H1 (cell line): ENCODE measurements at regions not wholly inside any gene's neighbourhood (a gene's known extent, or its start where the extent isn't known, plus 50 kb on each side); places are given as distances from the start of the nearest gene placed in this dataset.

ENCODE experiments used
- CTCF ChIA-PET: fragments of 300-600 bp; sonication (Branson Sonifier 250); formaldehyde crosslinking; loops from one replicate; lab custom pipeline; 2021; ENCODE audit not compliant: partially characterized antibody; lab: Charles Lee
- POLR2A ChIA-PET: fragments of 300-600 bp; sonication (Branson Sonifier 250); formaldehyde crosslinking; loops from one replicate; lab custom pipeline; 2021; ENCODE audit warnings: inconsistent platforms; ENCODE audit not compliant: partially characterized antibody; lab: Charles Lee
- DNase-seq, 2 experiments: peaks; one replicate each; pipeline versions ENCODE4 v3.0.0 to v3.0.0-alpha.2; 2010 to 2022; ENCODE audit warnings: low spot score in 2 of 2, low read depth in 1 of 2, mixed read lengths in 1 of 2
- FAIRE-seq: peaks from 2 replicates; lab custom pipeline; 2011; peaks lifted over from hg19 to GRCh38; lab: Jason Lieb, UNC
- H2AFZ ChIP-seq: 2 replicates; pipeline ENCODE4 v1.8.1; 2012; ENCODE audit warnings: low read length, inconsistent platforms
- H2AK5ac ChIP-seq: 2 replicates; pipeline ENCODE4 v1.6.1; 2013; ENCODE audit warnings: low read depth, low read length
- H2BK120ac ChIP-seq: replicated peaks from 2 replicates; pipeline ENCODE3; 2013; ENCODE audit warnings: low read depth, low read length, inconsistent platforms
- H2BK12ac ChIP-seq: 2 replicates; pipeline ENCODE4 v1.6.1; 2013; ENCODE audit warnings: low read depth, low read length
- H2BK15ac ChIP-seq: 2 replicates; pipeline ENCODE4 v1.6.1; 2013; ENCODE audit warnings: low read length
- H2BK20ac ChIP-seq: 2 replicates; pipeline ENCODE4 v1.6.1; 2013; ENCODE audit warnings: low read length
- H2BK5ac ChIP-seq: 2 replicates; pipeline ENCODE4 v1.6.1; 2013; ENCODE audit warnings: low read depth, low read length
- H3K14ac ChIP-seq: 2 replicates; pipeline ENCODE4 v1.6.1; 2013; ENCODE audit warnings: inconsistent platforms; ENCODE audit not compliant: insufficient read length
- H3K18ac ChIP-seq: 2 replicates; pipeline ENCODE4 v1.6.1; 2013; ENCODE audit warnings: low read length; ENCODE audit errors: extremely low read depth
- H3K23ac ChIP-seq: 2 replicates; pipeline ENCODE4 v1.6.1; 2013; ENCODE audit warnings: inconsistent platforms; ENCODE audit not compliant: insufficient read length
- H3K23me2 ChIP-seq: 2 replicates; pipeline ENCODE4 v1.6.1; 2013; ENCODE audit warnings: low read depth, low read length
- H3K27ac ChIP-seq: 2 replicates; pipeline ENCODE4 v1.6.1; 2011; ENCODE audit warnings: low read depth, low read length, inconsistent platforms
- H3K27me3 ChIP-seq, 4 experiments: replicated peaks in 1 of 4; 1 replicate in 1 of 4; 2 replicates in 3 of 4; pipeline versions ENCODE4 v1.6.1 to v1.8.1; 2011 to 2013; ENCODE audit warnings: low read length in 3 of 4, mild to moderate bottlenecking in 3 of 4, inconsistent platforms in 2 of 4, mixed read lengths in 2 of 4, moderate library complexity in 1 of 4; ENCODE audit not compliant: control insufficient read depth in 3 of 4, insufficient read depth in 3 of 4; ENCODE audit errors: extremely low read depth in 1 of 4
- H3K36me3 ChIP-seq, 4 experiments: 2 replicates each; pipeline versions ENCODE4 v1.6.1 to v1.8.1; 2011 to 2013; ENCODE audit warnings: mild to moderate bottlenecking in 4 of 4, low read length in 3 of 4, moderate library complexity in 2 of 4, control low read depth in 1 of 4, inconsistent platforms in 1 of 4; ENCODE audit not compliant: insufficient read depth in 4 of 4, control insufficient read depth in 2 of 4
- H3K4ac ChIP-seq: replicated peaks from 2 replicates; pipeline ENCODE3; 2013; ENCODE audit warnings: low read length, low read depth, mixed read lengths, inconsistent platforms; ENCODE audit not compliant: insufficient read length
- H3K4me1 ChIP-seq, 4 experiments: replicated peaks in 1 of 4; 1 replicate in 1 of 4; 2 replicates in 3 of 4; pipeline versions ENCODE4 v1.6.1 to v1.8.1; 2011 to 2013; ENCODE audit warnings: low read length in 3 of 4, inconsistent platforms in 2 of 4, mixed read lengths in 1 of 4; ENCODE audit not compliant: insufficient read depth in 4 of 4, control insufficient read depth in 3 of 4
- H3K4me2 ChIP-seq, 2 experiments: 2 replicates each; pipeline versions ENCODE4 v1.6.1 to v1.8.1; 2011 to 2013; ENCODE audit warnings: low read depth in 2 of 2, low read length in 2 of 2, control low read depth in 1 of 2, inconsistent platforms in 1 of 2, mild to moderate bottlenecking in 1 of 2; ENCODE audit not compliant: insufficient read depth in 1 of 2
- H3K4me3 ChIP-seq, 4 experiments: fragments of 200-600, 300-600 bp in 1 of 4; sonication (generic), shearing (Covaris generic), sonication (Bioruptor Twin) in 1 of 4; 2 replicates each; pipeline versions ENCODE4 v1.5.1 to v1.8.1; 2011 to 2016; ENCODE audit warnings: low read length in 4 of 4, low read depth in 3 of 4, control low read depth in 2 of 4, inconsistent platforms in 2 of 4, mild to moderate bottlenecking in 2 of 4, mixed read lengths in 1 of 4, moderate library complexity in 1 of 4; ENCODE audit not compliant: insufficient read depth in 2 of 4; ENCODE audit errors: extremely low read depth in 1 of 4
- H3K56ac ChIP-seq: replicated peaks from 2 replicates; pipeline ENCODE3; 2013; ENCODE audit warnings: low read depth, mild to moderate bottlenecking, mixed read lengths, low read length, inconsistent platforms; ENCODE audit not compliant: insufficient read length
- H3K79me1 ChIP-seq: 2 replicates; pipeline ENCODE4 v1.6.1; 2013; ENCODE audit warnings: low read depth, low read length, control low read depth
- H3K79me2 ChIP-seq, 2 experiments: 2 replicates each; pipeline versions ENCODE4 v1.6.1 to v1.8.1; 2012 to 2013; ENCODE audit warnings: low read length in 2 of 2, mild to moderate bottlenecking in 2 of 2, inconsistent platforms in 1 of 2; ENCODE audit not compliant: insufficient read depth in 2 of 2, control insufficient read depth in 1 of 2
- H3K9ac ChIP-seq, 4 experiments: replicated peaks in 1 of 4; 1 replicate in 1 of 4; 2 replicates in 3 of 4; pipeline versions ENCODE4 v1.6.1 to v1.8.1; 2011 to 2013; ENCODE audit warnings: low read depth in 3 of 4, low read length in 3 of 4, control low read depth in 2 of 4, mild to moderate bottlenecking in 2 of 4, moderate library complexity in 2 of 4, inconsistent platforms in 1 of 4; ENCODE audit errors: extremely low read depth in 1 of 4
- H3K9me3 ChIP-seq, 2 experiments: 2 replicates each; pipeline versions ENCODE4 v1.6.1 to v1.8.1; 2012 to 2013; ENCODE audit warnings: mild to moderate bottlenecking in 2 of 2, moderate library complexity in 2 of 2, control low read depth in 1 of 2, inconsistent platforms in 1 of 2, low read depth in 1 of 2, low read length in 1 of 2, mixed read lengths in 1 of 2; ENCODE audit not compliant: insufficient read depth in 2 of 2
- H4K20me1 ChIP-seq, 2 experiments: replicated peaks in 1 of 2; 2 replicates each; pipeline versions ENCODE3 to v1.8.1; 2011 to 2013; ENCODE audit warnings: inconsistent platforms in 2 of 2, low read length in 2 of 2, mild to moderate bottlenecking in 1 of 2; ENCODE audit not compliant: insufficient read depth in 2 of 2, control insufficient read depth in 1 of 2
- H4K5ac ChIP-seq: 2 replicates; pipeline ENCODE4 v1.6.1; 2013; ENCODE audit warnings: low read length, low read depth, mixed read lengths, inconsistent platforms; ENCODE audit not compliant: insufficient read length
- H4K8ac ChIP-seq: 2 replicates; pipeline ENCODE4 v1.8.0; 2013; ENCODE audit warnings: mild to moderate bottlenecking, moderate library complexity, low read length, inconsistent platforms; ENCODE audit not compliant: insufficient read depth; ENCODE audit errors: extremely low read depth
- H4K91ac ChIP-seq: replicated peaks from 2 replicates; pipeline ENCODE3; 2013; ENCODE audit warnings: low read length, mixed read lengths, inconsistent platforms; ENCODE audit not compliant: insufficient read length
- SIRT6 ChIP-seq: IDR thresholded peaks from one replicate; pipeline ENCODE4 v1.7.1; 2012; ENCODE audit warnings: low read length, inconsistent platforms
- WGBS, 2 experiments: shearing (Covaris generic) in 1 of 2; methylation state at CpG; one replicate each; pipeline versions ENCODE4 v1.1.6 to v1.1.7; 2013 to 2015; ENCODE audit warnings: low lambda C conversion rate in 2 of 2, mixed read lengths in 2 of 2, inconsistent platforms in 1 of 2, low coverage in 1 of 2, missing lambda C conversion rate in 1 of 2; ENCODE audit not compliant: insufficient replicate concordance in 2 of 2, insufficient coverage in 1 of 2, insufficient read length in 1 of 2; ENCODE audit errors: extremely low coverage in 1 of 2, missing lambda C conversion rate in 1 of 2; 5-methylcytosine and 5-hydroxymethylcytosine counted together

GRCh38 chr6:121896771-121897170 lies 461.3 kb downstream of the GJA1 start:
- Histone ChIP-seq H3K79me1 (no peaks in the 10 kb centered on the region), H3K9ac (no peak overlapping the region), H3K36me3 (no peaks in the 10 kb centered on the region), H3K23me2 (no peaks in the 10 kb centered on the region), H2BK5ac (no peak overlapping the region), H2BK20ac (no peak overlapping the region), H4K5ac (peak overlapping the region; percentile 69), H4K20me1 (no peaks in the 10 kb centered on the region), H3K14ac (no peak overlapping the region), H3K27me3 (no peaks in the 10 kb centered on the region), H3K4me1 (peaks cover 0 to 2% (median 0%) of the 10 kb centered on the region in 4 experiments; a peak in 1 of 7 replicates), H4K91ac (no peak overlapping the region), H3K4me2 (0 out of 4 replicates have a peak overlapping the region, but pooled peaks of 1 of the 2 experiments have one; percentile 37), H4K8ac (no peak overlapping the region), H2BK120ac (no peak overlapping the region), H3K4me3 (no peak overlapping the region), H3K27ac (no peak overlapping the region), H3K9me3 (no peaks in the 10 kb centered on the region), H3K4ac (no peak overlapping the region), H3K79me2 (no peaks in the 10 kb centered on the region), H2AK5ac (no peak overlapping the region), H2BK12ac (no peak overlapping the region), H2BK15ac (no peak overlapping the region), H3K23ac (no peak overlapping the region), H3K56ac (no peak overlapping the region), H2AFZ (no peak overlapping the region), H3K18ac (no peak overlapping the region)
- POLR2A ChIA-PET: no interaction called here
- no peak for TF ChIP-seq SIRT6
- DNase-seq: no peak
- FAIRE-seq: no peak
- CTCF ChIA-PET: interaction anchor here (1.1 to 1.2 kb wide), 2 partner anchors 23 to 25 kb away, joined by 3 read pairs; no protein-coding TSS in a partner anchor
- WGBS, 2 experiments: 80% methylated on average over 3 of the region's 3 CpGs; no CpG with 5 or more reads in 1 of the 2 experiments
